T-helper 22 cell (primary cell): ENCODE measurements at regions not wholly inside any gene's neighbourhood (a gene's known extent, or its start where the extent isn't known, plus 50 kb on each side); places are given as distances from the start of the nearest gene placed in this dataset.

Experiments
- DNase-seq: peaks from one replicate; pipeline ENCODE4 v3.0.0-alpha.2; 2020; ENCODE audit warnings: low read depth

DNA sequence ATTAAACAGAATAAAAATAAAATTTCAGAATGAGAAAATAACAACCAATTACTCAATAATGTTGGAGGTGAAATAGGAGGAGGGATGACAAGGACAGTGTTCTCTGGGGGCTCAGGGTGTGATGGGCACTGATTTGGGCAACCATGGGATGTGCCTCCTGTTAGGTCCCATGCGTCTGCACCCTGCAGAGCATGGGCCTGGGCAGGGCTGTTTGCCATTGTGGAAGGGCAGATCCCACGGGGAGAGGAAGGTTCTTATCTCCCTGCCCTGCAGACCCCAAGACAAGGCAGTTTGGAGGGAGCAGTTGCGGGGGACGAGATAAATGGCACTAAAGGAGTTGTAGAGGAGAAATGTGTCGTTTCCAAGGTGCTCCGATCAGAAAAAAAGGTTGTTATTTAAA, 206.3 kb downstream of the THBS2 start:
- no peak for DNase-seq

DNA sequence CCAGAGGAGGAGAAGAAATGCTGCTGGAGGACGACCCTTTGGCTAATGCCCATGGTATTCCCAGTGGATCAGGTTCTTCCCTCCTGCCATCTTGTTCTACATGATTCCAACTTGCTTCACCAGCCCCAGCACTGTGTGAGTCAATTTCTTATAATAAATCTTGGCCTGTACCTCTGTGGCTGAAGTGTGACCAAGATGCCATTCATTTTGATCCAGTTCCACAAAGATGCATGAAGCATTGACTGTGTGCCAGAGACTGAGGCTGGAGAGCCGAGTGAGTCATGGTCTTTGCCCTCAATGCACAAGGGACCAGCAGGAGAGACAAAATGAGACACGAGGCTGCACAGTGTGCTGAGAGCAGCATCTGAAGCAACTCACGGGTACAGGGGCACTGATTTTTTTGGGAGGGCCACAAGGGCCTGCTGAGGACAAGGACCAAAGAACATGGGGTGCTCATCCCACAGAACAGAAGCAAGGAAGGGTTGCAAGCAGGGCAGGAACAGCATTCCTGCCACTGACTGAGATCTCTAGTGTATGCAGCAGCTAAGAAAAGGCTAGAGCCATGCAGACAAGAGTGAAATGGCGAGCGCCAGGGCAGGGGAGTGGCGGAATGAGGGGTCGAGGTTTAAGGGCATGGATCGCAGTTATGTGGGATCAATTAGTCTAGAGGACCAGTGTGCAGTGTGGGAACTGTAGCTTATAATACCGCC, 207.0 kb downstream of the THBS2 start:
- no peak for DNase-seq

DNA sequence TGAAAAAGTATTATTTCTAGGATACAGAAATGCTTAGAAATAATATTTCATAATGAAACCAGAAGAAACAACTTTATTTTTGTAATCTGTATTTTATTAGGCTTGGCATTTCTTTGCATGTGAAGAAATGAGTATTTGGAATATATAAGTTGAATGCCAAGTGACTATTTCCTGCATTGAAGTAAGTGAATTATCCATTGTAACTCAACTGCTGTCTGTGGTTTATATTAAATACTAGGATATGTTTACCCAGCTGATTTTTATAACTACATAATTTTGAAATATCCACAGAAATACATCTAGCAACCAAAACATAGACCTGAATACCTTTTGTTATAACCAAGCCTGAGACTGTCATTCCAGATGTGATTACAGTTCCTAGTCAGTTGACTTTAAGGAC, 207.6 kb downstream of the THBS2 start:
- DNase-seq, result no peak

DNA sequence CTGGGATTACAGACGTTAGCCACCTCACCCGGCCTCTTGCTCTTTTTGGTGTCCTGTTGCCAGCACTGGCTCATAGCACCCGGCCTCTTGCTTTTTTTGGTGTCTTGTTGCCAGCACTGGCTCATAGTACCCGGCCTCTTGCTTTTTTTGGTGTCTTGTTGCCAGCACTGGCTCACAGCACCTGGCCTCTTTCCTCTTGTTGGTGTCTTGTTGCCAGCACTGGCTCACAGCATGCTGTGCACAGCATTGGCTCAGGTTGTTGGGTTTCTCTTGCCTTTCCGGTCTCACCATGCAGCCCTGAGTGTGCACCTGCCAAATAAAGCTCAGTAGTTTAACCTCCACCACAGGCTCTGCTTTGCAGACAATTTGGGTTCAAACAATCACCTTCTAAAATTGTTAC, 208.2 kb downstream of the THBS2 start:
- no peak for DNase-seq

DNA sequence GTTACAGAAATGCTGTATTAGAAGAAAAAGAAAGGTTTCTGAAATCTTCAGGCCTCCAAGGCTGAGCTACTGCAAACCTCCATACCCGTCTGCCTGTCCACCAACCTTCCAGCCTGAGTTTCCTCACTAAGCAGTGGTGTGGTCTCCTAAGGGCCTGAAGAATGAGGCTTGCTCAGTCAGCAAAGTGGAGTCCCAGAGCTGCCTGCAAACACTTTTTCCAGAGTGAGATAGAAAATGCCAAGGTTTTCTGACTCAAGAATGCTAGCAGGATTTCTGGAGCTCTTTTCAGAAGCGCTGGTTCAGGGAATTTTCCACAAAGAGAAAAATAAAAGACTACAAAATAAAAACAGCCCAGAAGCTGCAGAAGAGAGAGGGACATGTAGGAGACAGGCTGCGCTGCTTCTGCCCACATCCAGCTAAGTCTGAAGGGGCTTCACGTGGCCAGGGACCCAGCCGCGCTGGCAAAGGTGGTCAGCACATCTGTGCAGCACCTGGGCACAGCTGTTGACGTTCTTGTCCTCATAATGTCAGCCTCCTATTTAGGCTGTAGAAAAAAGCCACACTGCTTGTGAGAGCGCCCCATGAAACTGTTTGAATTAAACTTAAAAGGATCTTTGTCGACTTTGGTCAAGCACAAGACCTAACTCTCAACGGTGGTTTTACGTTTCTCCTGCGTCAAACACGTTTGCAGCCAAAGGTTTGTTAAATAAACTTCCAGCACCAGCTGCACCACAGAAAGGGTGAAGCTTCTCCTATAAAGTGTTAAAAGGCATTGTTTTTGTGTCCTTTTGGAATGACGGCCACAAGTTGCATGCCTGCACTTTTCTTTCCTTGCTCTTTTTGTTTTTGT, 209.0 kb downstream of the THBS2 start:
- DNase-seq, result no peak

DNA sequence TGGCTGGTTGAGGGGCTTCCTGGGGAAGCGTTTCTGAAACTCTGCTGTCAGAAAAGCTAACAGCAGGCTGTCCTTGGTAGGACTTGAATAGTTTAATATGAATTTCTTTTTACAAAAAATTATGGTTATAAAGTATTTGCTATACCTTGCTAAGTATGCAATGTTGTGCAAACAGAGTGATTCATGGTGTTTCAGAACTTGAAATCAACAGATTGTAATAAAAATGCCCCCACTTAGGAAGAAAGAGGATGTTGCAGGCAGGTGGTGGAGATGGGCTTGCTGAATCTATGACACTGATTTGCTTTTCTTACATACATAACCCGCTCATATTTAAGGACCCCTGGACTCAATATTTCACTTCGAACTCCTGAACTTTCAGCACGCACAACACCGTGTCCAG, 211.6 kb downstream of the THBS2 start:
- no peak for DNase-seq

DNA sequence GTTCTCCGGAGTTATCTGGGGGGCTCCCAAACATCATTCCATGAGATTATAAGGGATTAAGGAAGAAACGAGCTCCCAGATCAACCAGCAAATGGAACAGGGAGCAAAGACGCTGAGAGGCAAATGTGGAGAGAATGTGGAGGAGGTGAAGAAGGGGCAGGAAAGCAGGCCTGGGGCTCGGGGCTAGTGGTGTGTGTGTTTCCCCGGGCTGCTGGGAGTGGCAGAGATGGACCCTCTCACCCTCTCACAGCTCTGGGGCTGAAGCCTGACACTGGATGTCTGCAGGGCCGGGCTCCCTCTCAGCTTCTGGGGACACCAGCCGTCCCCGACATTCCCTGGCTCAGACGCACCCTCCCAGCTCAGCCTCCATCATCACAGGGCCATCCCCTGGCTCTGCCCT, 212.6 kb downstream of the THBS2 start:
- DNase-seq, result no peak

DNA sequence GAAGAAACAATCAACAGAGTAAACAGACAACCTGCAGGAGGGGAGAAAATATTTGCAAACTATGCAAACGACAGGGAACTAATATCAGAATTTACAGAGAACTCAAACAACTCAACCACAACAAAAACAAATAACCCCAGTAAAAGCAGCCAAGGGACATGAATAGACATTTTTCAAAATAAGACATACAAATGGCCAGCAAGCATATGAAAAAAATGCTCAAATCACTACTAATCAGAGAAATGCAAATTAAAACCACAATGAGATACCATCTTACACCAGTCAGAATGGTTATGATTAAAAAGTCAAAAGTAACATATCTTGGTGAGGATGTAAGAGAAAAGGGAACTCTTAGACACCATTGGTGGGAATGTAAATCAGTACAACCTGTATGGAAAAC, 215.0 kb downstream of the THBS2 start:
- no peak for DNase-seq

DNA sequence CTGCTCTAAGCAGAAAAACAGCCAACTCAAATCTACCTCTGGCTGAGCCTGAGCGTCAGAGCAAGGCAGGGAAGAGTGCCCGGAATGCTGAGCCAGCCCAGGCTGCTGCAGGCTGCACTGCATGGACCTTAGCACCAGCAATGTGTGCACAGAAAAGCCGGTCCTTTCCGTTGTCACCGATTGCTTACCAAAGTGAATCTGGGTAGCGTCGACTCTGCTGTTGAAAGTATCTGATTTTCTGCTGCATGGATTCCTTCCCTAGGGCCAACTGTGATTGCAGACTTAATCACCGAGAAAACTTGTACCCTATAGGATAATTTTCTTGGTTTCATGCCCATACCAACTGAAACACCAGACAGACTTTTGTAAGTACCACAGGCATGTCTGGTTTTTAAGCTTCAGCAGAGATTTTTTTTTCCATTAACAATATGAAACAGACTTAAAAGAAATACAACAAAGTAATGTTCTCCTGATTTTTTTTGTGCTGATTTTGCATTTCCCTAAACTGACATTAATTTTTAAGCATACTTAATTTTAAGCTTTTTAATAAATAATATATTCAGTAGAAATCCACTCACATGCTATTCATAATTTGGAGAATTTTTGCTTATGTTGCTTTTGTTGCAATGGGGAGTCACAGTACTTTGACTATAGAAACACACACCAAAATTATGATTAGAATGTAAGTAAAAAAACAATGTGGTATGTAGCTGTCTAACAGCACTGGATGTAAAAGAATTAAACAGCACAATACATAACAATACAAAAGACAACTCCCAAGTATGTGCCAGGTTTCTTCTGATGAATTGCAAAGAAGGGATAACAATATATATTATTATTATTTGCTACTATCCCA, 218.0 kb downstream of the THBS2 start:
- no peak for DNase-seq

DNA sequence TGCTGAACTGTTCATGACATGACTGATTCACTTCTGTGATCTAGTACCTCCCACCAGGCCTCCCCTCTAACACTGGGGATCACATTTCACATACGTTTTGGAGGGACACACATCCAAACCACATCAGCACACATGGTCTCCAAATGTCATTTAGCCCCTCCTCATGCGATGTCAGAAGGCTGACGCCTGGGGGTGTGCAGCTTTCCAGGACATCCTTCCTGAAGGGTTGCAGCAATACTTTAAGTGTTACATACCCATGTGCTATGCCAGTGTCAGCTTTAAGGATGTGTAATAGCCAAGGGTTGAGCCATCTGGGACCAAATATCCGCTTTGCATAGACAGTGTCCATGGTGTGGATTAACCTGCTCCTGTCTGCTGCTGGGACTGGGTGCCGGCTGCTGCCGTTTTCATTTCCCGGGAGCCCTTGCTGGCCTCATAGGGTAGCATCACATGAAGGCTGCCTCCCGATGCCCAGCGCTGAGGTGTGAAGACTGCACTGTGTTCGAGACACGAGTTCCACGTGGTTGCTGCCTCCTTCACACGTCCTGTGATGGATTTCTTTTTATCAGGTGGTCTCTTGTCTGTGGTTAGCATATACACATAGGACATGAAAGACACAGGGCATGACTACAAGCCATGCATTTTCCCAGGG, 219.0 kb downstream of the THBS2 start:
- no peak for DNase-seq

DNA sequence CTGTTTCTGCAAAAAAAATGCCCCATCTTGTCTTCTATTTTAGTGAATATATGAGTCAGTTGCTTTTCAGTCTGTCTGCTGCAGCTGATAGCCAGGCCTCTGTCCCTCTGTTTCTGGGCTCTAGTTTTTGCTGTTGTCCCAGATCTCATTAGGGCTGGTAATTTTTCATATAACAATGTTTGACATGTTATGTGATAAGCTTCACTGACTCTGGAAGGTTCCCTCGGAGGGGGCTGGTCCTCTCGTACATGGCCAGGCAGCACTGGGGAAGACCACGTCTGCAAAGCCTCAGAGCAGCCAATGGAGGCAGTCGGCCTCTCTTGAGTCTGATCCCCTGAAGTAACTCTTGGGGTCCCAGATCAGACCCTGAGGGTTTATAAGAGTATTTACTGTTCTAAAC, 223.8 kb downstream of the THBS2 start:
- DNase-seq, result no peak

DNA sequence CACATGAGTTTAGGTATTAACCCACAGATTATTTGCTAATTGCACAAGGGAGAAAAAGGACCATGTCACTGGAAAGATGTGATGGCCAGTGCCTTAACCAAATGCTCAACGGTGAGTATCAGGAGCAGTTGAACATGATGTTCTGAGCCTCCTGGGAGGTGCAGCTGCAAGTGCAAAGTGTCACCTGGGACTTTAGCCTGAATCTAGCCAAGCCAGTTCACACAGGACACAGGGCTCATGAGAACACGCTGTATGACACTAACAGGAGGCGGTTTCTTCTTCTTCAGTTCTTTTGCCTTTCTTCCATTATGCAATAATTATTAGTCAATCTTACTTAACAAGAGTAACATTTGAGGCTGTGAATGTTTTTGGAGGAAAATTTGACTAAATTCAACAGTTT, 225.3 kb downstream of the THBS2 start:
- no peak for DNase-seq

DNA sequence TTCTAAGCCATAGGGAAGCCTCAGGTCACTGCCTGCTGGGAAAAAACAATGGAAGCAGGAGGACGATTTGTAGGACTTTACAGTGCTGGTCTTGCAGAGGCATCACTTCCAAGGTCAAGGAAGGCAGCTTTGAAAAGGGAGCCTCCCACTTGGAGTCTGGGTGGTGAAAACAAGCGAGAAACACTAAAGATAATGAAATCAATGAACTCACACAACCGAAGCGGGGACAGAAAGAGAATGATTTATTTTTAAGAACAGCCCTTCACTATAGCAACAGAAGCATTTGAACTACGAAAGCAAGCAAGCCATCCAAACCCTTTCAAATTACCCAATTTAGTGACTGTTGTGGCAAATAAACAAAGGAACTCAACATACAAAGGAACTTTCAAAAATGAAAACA, 227.5 kb downstream of the THBS2 start:
- no peak for DNase-seq

DNA sequence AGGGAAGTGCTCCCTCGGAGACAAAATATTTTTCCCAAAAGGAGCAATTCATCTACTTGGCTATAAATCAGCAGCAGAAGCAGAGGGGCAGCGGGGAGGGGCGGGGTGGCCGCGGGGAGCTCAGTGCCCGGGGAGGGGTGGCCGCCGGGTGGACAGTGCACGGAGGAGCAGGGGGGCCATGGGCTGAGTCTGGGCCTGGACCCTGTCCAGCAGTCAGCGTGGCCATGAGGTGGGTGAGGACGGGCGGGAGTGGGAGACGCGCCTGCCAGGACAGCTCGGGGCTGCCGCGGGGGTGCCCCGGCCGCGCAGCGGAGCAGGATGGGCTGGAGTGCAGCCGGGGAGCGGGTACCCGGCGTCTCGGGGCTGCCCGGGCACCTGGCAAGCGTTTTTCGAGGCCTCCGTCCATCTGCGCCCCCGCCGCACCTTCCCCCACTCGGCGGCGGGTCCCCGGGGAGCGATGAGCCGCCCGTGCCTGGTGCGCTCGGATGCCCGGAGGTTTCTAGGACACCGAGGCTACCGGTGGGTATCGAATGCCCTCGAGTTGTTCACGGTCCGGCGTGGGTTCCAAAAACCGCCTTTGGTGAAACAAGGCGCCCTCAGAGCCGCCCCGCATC, 229.5 kb downstream of the THBS2 start:
- DNase-seq, result no peak

DNA sequence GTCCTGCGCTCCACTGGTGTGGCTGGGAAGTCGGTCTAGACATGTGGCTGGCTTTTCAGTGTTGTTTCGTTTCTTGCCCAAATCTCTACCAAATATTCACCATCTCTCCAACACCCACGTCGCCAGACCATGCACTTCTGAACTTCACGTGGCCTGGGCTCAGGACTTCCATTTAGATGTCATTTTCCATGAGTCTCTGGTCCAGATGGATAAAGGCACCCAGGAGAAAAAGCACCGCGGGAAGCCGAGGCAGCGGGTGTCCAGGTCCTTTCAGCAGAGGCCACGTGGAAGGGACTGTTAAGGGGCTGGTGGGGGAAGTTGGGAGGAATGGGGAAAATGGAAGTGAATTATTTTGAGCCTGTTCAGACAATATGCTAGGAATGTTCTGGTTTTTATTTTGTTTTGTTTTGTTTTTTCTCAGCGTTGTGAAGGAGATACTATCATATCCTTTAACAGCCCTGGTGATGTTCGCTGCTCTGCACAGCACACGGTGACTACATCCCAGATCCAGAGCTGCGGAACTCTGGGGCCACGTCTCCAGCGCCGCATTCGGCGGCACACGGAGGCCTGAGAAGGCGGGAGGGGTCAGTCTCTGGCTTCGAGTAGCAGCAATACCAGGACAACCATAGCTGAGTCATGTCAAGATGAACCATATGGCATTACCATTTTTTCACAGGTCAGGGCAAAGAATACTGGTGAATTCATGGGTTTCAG, 230.3 kb downstream of the THBS2 start:
- DNase-seq, result no peak

DNA sequence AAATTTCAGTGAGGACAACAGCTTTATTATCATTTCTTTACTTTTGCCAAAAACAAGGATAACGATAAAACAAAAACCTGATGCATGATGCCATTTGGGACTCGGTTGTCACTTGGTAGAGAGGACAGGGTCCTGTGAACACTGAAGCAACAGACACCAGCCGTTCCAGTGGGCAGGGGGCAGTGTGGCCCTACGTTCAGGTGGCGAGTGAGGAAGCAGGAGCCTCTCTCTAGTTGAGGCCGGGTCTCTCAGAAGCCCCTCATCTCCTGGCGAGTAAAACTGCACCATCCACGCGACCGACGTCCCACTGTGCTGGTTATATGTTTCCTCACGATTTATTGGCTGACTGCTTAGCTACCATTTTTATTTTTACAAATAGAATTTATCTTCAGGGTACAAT, 231.6 kb downstream of the THBS2 start:
- no peak for DNase-seq

DNA sequence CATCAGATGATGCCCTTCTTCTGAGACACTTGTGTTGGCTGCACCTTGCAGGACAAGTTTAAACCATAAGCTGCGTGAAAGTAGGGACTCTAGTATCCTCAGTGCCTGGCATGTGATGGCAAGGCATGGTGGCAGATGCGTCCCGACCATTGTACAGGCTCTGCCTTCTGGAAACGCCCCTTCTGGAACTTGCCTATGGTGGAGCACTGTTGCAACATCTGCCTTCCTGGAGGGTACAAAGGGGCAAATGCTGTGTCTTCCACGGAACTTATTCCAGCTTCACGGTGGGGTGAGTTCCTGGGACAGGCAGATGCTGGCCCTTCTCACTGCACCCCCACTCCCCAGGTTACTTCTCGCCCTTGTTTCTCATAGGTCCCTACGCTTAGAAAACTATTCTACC, 232.8 kb downstream of the THBS2 start:
- no peak for DNase-seq

DNA sequence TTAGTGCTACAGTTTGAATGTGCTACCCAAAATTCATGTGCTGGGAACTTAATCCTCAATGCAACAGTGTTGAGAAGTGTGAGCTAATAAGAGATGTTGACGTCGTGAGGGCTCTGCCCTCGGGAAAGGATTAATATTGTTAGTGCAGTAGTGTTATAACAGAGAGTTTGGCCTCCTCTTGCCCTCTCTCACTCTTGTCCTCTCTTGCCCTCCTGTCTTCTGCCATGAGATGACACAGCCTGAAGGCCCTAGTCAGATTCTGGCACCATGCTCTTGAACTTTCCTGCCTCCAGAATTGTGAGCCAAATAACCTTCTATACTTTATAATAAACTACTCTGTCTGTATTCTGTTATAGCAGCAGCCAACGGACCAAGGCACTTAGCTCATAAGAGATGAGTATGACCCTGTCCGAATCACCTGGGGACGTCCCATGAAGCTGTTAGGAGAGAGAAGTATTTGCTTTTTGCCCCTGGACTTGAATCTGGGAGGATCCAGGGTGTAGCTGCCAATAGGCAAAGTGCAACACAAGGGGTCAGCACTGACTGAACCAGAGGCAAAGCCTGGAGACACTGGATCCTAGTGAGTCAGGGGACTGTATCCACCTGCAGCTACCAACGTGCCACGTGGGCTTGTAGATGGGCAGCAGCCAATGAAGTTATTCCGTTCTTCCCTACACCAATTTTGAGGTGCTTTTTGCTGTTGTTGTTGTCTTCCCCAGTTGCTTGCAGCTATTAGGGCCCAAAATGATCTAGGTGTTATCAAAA, 233.7 kb downstream of the THBS2 start:
- no peak for DNase-seq

DNA sequence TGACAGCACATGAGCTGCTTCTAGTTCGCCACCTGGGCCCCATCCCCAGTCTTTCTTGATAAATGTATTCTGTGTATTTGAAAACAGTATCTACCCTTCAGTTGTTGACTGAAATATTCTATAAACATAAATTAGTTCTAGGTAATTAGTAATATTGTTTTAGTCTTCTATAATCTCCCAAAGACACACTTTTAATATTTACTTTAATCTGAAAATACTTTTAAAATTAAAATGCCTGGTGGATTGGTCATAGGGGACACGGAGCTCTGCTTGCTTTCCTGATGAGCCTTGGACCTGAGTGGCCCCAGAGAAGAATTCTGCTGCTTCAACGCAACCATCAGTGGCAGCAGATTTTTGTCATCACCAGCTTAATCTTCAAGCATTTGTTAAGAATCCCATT, 234.5 kb downstream of the THBS2 start:
- DNase-seq, result no peak

DNA sequence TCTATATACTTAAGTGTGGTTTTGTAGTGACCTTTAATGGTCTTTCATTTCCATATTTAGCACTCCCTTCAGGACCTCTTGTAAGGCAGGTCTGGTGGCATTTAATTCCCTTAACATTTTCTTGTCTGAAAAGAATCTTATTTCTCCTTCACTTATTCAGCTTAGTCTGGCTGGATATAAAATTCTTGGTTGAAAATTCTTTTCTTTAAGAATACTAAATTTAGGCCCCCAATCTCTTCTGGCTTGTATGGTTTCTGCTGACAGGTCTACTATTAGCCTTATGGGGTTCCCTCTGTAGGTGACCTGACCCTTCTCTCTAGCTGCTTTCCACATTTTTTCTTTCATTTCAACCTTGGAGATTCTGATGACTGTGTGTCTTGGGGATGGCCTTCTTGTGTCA, 236.9 kb downstream of the THBS2 start:
- no peak for DNase-seq
